Trophoblast cell (in vitro differentiated cells and primary cell): ENCODE measurements at regions not wholly inside any gene's neighbourhood (a gene's known extent, or its start where the extent isn't known, plus 50 kb on each side); places are given as distances from the start of the nearest gene placed in this dataset.
"Not testable (repeated sequence)": the region's sequence is repeated elsewhere in the genome, so short reads cannot be mapped to it uniquely, and the experiment has no call there.

Experiments
- DNase-seq, 2 donors: peaks; one replicate each; pipeline ENCODE4 v3.0.0-alpha.2; 2016
- H2AFZ ChIP-seq: 2 replicates; pipeline ENCODE4 v1.6.1; 2013; ENCODE audit warnings: low read length, moderate library complexity, mild to moderate bottlenecking; ENCODE audit not compliant: insufficient read depth, poor library complexity
- H2AK5ac ChIP-seq: 2 replicates; pipeline ENCODE4 v1.6.1; 2013; ENCODE audit warnings: mild to moderate bottlenecking, low read length
- H2BK120ac ChIP-seq: 2 replicates; pipeline ENCODE4 v1.6.1; 2013; ENCODE audit warnings: low read length, mild to moderate bottlenecking, moderate library complexity; ENCODE audit not compliant: insufficient read depth, poor library complexity
- H2BK12ac ChIP-seq: 2 replicates; pipeline ENCODE4 v1.6.1; 2013; ENCODE audit warnings: mild to moderate bottlenecking, low read length, moderate library complexity
- H2BK5ac ChIP-seq: 2 replicates; pipeline ENCODE4 v1.6.1; 2013; ENCODE audit warnings: low read length, low read depth, moderate library complexity, mild to moderate bottlenecking; ENCODE audit not compliant: poor library complexity
- H3K14ac ChIP-seq: 2 replicates; pipeline ENCODE4 v1.6.1; 2013; ENCODE audit warnings: mild to moderate bottlenecking, low read length
- H3K18ac ChIP-seq: 2 replicates; pipeline ENCODE4 v1.6.1; 2013; ENCODE audit warnings: mild to moderate bottlenecking, low read length
- H3K23ac ChIP-seq: 2 replicates; pipeline ENCODE4 v1.6.1; 2013; ENCODE audit warnings: low read length
- H3K27ac ChIP-seq: 2 replicates; pipeline ENCODE4 v1.5.1; 2013; ENCODE audit warnings: low read depth, mild to moderate bottlenecking, inconsistent platforms, low read length, moderate library complexity
- H3K27me3 ChIP-seq: 2 replicates; pipeline ENCODE4 v1.6.1; 2013; ENCODE audit warnings: inconsistent platforms, mild to moderate bottlenecking, low read length, moderate library complexity; ENCODE audit not compliant: insufficient read depth
- H3K36me3 ChIP-seq, 2 experiments: 1 replicate in 1 of 2; 2 replicates in 1 of 2; pipeline ENCODE4 v1.6.1; 2013; ENCODE audit warnings: low read length in 2 of 2, mild to moderate bottlenecking in 2 of 2, moderate library complexity in 1 of 2; ENCODE audit not compliant: insufficient read depth in 2 of 2, control insufficient read depth in 1 of 2
- H3K4ac ChIP-seq: 2 replicates; pipeline ENCODE4 v1.6.1; 2013; ENCODE audit warnings: low read depth, mild to moderate bottlenecking, low read length, moderate library complexity
- H3K4me1 ChIP-seq, 2 experiments: 1 replicate in 1 of 2; 2 replicates in 1 of 2; pipeline ENCODE4 v1.6.1; 2013; ENCODE audit warnings: low read length in 2 of 2, mild to moderate bottlenecking in 2 of 2, moderate library complexity in 1 of 2; ENCODE audit not compliant: insufficient read depth in 2 of 2, control insufficient read depth in 1 of 2
- H3K4me2 ChIP-seq: 2 replicates; pipeline ENCODE4 v1.6.1; 2013; ENCODE audit warnings: inconsistent platforms, mild to moderate bottlenecking, low read length, moderate library complexity
- H3K4me3 ChIP-seq: 2 replicates; pipeline ENCODE4 v1.5.1; 2013; ENCODE audit warnings: mild to moderate bottlenecking, low read depth, low read length, inconsistent platforms
- H3K79me1 ChIP-seq: one replicate; pipeline ENCODE4 v1.6.1; 2013; ENCODE audit warnings: low read length
- H3K79me2 ChIP-seq: 2 replicates; pipeline ENCODE4 v1.6.1; 2013; ENCODE audit warnings: low read length, mild to moderate bottlenecking; ENCODE audit not compliant: control insufficient read depth, insufficient read depth, poor library complexity
- H3K9ac ChIP-seq: 2 replicates; pipeline ENCODE4 v1.6.1; 2013; ENCODE audit warnings: mild to moderate bottlenecking, low read length
- H3K9me3 ChIP-seq: 2 replicates; pipeline ENCODE4 v1.6.1; 2013; ENCODE audit warnings: low read depth, mild to moderate bottlenecking, control low read depth, inconsistent platforms, low read length; ENCODE audit not compliant: insufficient read depth
- H4K12ac ChIP-seq: 2 replicates; pipeline ENCODE4 v1.6.1; 2013; ENCODE audit warnings: low read depth, mild to moderate bottlenecking, low read length, moderate library complexity
- H4K8ac ChIP-seq: 2 replicates; pipeline ENCODE4 v1.6.1; 2013; ENCODE audit warnings: low read depth, mild to moderate bottlenecking, low read length, moderate library complexity
- H4K91ac ChIP-seq: one replicate; pipeline ENCODE4 v1.6.1; 2013; ENCODE audit warnings: low read depth, mild to moderate bottlenecking, low read length, moderate library complexity
- WGBS: extraction: QIAGEN DNeasy Blood & Tissue Kit; methylation state at CpG from one replicate; pipeline ENCODE4 v1.1.7; 2013; ENCODE audit warnings: missing lambda C conversion rate; ENCODE audit not compliant: insufficient read length, insufficient coverage; ENCODE audit errors: extremely low coverage; 5-methylcytosine and 5-hydroxymethylcytosine counted together

- no peak for DNase-seq
- no peak overlapping the region for H3K23ac ChIP-seq
- H2BK120ac ChIP-seq, result no peak overlapping the region
- H3K4ac ChIP-seq, result no peak overlapping the region
- H3K79me1 ChIP-seq, result peaks cover 10% of the 10 kb centered on the region
- H4K12ac ChIP-seq, result no peak overlapping the region
- no peak overlapping the region for H3K18ac ChIP-seq
- peaks cover 4 to 7% of the 10 kb centered on the region in 2 experiments for H3K4me1 ChIP-seq
- no peak overlapping the region for H3K4me3 ChIP-seq
- no peak overlapping the region for H3K4me2 ChIP-seq
- H3K79me2 ChIP-seq, result no peaks in the 10 kb centered on the region
- H3K9me3 ChIP-seq, result peaks cover 8% of the 10 kb centered on the region
- H3K9ac ChIP-seq, result no peak overlapping the region
- no peak overlapping the region for H3K27ac ChIP-seq
- H2BK5ac ChIP-seq, result no peak overlapping the region
- H3K36me3 ChIP-seq, result no peaks in the 10 kb centered on the region
- H2AFZ ChIP-seq, result no peak overlapping the region
- no peaks in the 10 kb centered on the region for H3K27me3 ChIP-seq
- H2AK5ac ChIP-seq, result no peak overlapping the region
- no peak overlapping the region for H2BK12ac ChIP-seq
- H4K91ac ChIP-seq, result no peak overlapping the region
- no peak overlapping the region for H4K8ac ChIP-seq
- no peak overlapping the region for H3K14ac ChIP-seq
These were observed 110.9 kb upstream of the COL5A1 start for GRCh38 chr9:134530724-134531123.

- no peak overlapping the region for H3K18ac ChIP-seq
- no peak overlapping the region for H3K27ac ChIP-seq
- no peaks in the 10 kb centered on the region for H3K79me2 ChIP-seq
- H2BK12ac ChIP-seq, result peak overlapping the region; percentile 44
- no peaks in the 10 kb centered on the region for H3K36me3 ChIP-seq
- no peak overlapping the region for H3K4me2 ChIP-seq
- H3K9ac ChIP-seq, result no peak overlapping the region
- H2BK120ac ChIP-seq, result no peak overlapping the region
- no peak overlapping the region for H2AFZ ChIP-seq
- no peaks in the 10 kb centered on the region for H3K27me3 ChIP-seq
- H3K23ac ChIP-seq, result no peak overlapping the region
- H4K91ac ChIP-seq, result no peak overlapping the region
- no peak overlapping the region for H2BK5ac ChIP-seq
- H4K12ac ChIP-seq, result no peak overlapping the region
- H3K4ac ChIP-seq, result no peak overlapping the region
- H3K4me1 ChIP-seq, result peaks cover 8 to 11% of the 10 kb centered on the region in 2 experiments
- no peak for DNase-seq
- H3K14ac ChIP-seq, result no peak overlapping the region
- no peak overlapping the region for H4K8ac ChIP-seq
- peaks cover 10% of the 10 kb centered on the region for H3K79me1 ChIP-seq
- peaks cover 8% of the 10 kb centered on the region for H3K9me3 ChIP-seq
- no peak overlapping the region for H2AK5ac ChIP-seq
- no CpG with 5 or more reads among the region's 9 CpGs for WGBS
- H3K4me3 ChIP-seq, result no peak overlapping the region
These were observed 110.2 kb upstream of the COL5A1 start for GRCh38 chr9:134531220-134531970.

GRCh38 chr9:134532084-134532483 lies 109.5 kb upstream of the COL5A1 start:
- Histone ChIP-seq H3K4me1 (peaks cover 12 to 17% of the 10 kb centered on the region in 2 experiments), H2BK120ac (no peak overlapping the region), H3K9ac (no peak overlapping the region), H3K27me3 (no peaks in the 10 kb centered on the region), H2AFZ (no peak overlapping the region), H4K12ac (no peak overlapping the region), H3K18ac (no peak overlapping the region), H3K79me2 (no peaks in the 10 kb centered on the region), H2AK5ac (no peak overlapping the region), H3K9me3 (peaks cover 8% of the 10 kb centered on the region), H3K14ac (no peak overlapping the region), H3K79me1 (peaks cover 15% of the 10 kb centered on the region), H3K4ac (no peak overlapping the region), H4K91ac (no peak overlapping the region), H3K4me3 (no peak overlapping the region), H4K8ac (no peak overlapping the region), H3K27ac (no peak overlapping the region), H2BK5ac (no peak overlapping the region), H3K4me2 (no peak overlapping the region), H3K23ac (no peak overlapping the region), H3K36me3 (no peaks in the 10 kb centered on the region), H2BK12ac (no peak overlapping the region)
- no peak for DNase-seq
- no CpG with 5 or more reads among the region's 12 CpGs for WGBS

DNA sequence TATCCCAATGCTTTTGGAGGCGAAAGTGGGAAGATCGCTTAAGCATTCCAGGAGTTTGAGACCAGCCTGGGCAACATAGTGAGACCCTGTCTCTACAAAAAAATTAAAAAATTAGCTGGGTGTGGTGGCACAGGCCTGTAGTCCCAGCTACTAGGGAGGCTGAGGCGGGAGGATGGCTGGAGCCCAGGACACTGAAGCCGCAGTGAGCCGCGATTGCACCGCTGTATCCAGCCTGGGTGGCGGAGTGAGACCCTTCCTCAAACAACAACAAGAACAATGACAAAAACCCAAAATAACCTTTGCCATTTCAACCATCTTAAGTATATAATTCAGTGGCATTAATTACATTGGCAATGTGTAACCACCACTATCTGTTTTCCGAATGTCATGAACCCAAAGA lies 108.9 kb upstream of the COL5A1 start:
- not testable (repeated sequence) for H3K4me2 ChIP-seq, H2AFZ ChIP-seq, H4K12ac ChIP-seq, DNase-seq, H4K8ac ChIP-seq, H3K9me3 ChIP-seq, H2BK5ac ChIP-seq, H3K14ac ChIP-seq, H3K4me3 ChIP-seq, H3K18ac ChIP-seq, H3K4ac ChIP-seq, H3K27me3 ChIP-seq, H3K79me2 ChIP-seq, H3K36me3 ChIP-seq, H3K23ac ChIP-seq, H2BK12ac ChIP-seq, H2AK5ac ChIP-seq, H3K27ac ChIP-seq, H4K91ac ChIP-seq, H3K9ac ChIP-seq, H2BK120ac ChIP-seq
- peaks cover 21% of the 10 kb centered on the region for H3K79me1 ChIP-seq
- peaks cover 18 to 23% of the 10 kb centered on the region in 2 experiments for H3K4me1 ChIP-seq
- WGBS, result no CpG with 5 or more reads among the region's 9 CpGs
